ENCODE measurements at regions not wholly inside any gene's neighbourhood (a gene's known extent, or its start where the extent isn't known, plus 50 kb on each side); places are given as distances from the start of the nearest gene placed in this dataset.

DNA sequence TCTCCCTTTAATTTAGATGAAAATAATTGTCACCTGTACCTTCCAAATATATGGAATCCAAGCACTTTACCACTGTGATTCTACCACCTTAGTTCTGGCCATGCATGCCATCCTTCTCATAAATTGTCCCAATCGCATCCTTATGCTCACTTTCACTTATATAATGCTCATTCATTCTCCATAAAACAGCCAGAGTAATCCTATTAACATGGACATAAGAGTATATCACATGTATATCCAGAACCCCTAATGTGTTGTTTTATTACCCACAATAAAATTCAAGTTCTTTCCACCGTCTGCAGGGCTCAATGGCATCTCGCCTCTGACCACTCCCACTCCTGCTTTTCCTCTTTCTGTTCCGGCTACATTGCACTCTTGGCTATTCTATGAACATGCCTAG is 597.5 kb upstream of the MIR17HG start:
- no peak for DNase-seq (ENCODE audit: low read depth)

DNA sequence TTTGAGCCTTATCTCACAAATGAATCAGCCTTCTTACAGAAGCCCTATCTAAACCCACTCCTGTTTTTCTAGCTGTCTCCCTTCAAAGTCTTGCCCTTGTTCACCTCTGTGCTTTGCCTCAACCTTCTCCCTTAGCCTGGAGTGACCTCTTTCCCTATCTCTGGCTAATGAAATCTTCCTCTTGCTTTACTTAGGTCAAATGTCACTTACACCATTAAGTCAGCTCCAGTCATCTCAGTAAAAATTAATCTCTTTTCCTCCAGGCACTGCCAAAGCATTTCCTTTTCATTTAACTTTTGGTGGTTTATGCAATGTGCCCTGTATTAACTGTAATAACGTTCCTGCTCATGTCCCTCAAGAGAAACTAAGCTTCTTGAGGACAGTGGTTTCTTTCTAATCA is 596.5 kb upstream of the MIR17HG start:
- no peak for DNase-seq (ENCODE audit: low read depth)

DNA sequence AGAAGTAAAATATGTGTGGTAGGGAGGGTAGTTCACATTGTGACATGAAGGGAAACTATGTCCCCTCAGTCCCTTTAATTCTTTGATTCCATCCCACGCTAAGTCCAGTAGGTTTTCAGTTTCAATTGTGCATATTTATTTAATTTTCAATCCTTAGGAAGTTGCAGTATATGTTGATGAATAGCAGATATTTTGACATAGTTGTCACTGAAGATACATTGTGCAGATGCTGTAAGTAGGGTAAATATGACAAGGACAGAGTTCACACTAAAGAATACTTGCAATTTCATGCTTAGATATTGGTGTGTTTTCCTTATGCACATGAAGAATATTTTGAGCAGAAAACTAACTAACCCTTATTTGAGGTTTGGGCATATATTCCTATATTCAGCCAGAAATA is 595.4 kb upstream of the MIR17HG start:
- no peak for DNase-seq (ENCODE audit: low read depth)

DNA sequence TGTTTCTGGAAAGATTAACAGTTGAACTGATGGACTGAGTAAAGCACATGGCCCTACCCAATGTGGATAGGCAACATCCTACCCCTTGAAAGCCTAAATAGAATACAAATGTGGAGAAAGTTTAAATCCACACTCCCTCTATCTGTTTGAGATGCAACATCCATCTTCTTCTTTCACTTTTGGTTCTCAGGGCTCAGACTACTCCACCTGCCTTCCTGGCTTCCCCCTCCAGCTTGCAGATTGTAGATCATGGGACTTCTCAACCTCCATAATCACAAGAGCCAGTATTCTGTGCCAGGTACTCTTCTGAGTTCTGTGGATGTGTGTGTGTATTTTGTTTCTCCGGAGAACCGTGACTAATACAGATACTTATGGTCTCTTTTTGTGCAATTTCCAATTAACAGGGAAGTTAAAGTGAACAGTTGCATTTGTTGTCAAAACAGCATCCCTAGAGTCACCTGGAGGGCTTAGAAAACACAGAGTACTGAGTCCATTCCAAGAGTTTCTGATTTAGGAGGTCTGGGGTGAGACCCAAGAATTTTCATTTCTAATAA is 590.3 kb upstream of the MIR17HG start:
- no peak for DNase-seq (ENCODE audit: low read depth)

DNA sequence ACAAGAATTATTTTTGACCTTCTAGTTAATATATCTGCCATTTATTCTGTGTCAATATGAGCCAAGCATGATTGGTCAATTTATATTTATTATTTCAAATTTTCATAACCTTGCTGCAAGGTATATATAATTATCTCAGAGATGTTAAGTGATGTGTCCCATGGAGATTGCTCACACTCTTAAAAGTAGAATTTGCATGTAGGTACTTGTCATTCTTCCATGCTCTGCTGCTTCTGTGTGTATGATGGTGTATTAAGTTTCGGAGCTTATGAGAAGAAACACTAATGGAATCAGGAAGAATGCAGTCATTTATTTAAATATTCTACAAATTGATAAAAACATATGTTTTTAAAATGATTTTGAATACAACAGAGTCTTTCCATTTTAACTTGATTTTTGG is 586.8 kb upstream of the MIR17HG start:
- DNase-seq (ENCODE audit: low read depth): no peak

DNA sequence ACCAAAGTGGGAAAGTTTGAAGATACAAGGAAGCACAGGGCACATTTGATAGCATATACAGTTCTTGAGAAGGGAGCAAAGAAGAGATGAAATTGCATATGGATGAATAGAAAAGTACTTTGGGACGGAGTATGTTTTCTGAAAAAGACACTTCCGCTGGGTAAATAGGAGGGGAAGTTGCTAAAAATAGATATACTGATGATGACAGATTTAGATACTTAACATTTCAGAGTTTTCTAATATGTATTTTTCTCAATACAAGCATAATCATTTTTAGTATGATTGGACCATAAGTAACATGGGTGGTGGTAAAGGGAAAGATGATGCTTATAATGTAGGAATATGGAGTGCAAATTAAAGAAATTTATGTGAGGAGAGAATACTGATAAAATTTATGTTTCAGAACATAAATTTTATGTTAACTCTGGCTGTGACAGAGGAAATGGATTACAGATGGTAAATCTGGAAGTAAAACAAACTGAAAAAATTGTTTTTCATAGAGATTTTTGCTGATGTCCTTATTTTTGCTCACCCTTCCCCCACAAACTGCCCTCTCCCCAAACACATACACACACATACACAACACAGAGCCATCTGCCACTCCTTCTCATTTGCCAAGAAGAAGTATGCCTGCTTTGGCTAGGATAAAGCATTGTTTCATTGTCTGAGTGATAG is 583.9 kb upstream of the MIR17HG start:
- DNase-seq (ENCODE audit: low read depth): no peak

DNA sequence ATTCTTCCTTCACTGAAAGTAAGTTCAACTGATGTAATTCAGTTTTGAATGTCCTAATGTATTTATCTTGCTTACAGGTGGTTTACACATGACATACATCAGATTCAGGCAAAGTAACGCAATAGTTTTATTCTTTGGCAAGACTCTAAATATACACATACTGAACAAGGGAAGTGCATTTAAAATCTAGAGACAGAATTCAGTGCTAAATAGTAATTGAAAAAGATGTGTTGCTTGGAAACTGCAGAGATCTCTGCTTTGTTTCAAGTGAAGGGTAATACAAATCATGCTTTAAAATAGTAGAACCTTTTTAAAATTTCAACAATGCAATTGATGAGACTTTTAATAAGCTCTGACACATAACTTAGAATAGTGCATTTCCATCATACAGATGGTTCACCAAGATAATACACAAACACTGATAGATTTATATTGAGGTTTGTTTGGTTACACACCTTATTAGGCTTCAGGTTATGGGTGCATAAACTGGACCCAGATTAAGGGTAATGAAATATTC is 581.0 kb upstream of the MIR17HG start:
- no peak for DNase-seq (ENCODE audit: low read depth)

DNA sequence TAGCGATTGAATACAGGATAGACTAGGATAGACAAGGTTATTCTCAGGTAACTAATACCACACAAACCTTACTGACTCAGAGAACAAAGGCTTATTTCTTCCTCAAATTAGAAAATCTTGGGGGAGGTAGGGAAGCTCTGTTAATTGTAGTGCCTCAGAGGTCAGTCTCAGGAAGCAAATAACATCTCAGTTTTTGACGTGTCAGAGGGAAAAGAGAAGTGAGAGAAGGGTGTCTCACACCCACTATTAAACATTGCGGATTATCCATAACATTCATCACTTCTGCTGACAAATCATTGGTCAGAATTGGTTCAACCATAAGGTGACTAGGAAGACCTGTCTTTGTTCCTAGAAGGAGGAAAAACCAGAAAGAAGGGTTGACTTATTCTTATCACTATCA is 579.4 kb upstream of the MIR17HG start:
- DNase-seq (ENCODE audit: low read depth): no peak

DNA sequence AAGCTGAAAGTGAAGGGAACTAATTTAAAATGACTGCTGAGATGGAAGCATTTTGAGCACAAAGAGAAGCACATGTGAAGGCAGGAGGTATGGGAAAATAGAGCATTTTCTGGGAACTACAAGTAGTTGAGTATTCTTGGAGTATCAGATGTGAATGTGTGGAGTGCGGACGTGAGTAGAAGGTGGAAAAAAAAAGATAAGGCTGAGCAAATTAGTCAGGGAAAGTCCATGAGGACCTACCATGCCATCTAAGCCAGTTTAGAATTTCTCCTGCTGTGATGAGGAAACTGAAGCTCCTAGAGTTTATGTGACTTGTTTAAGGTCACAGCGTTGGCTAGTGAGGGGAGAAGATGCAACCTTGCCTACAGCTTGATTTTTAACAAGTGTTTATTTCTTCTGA is 578.1 kb upstream of the MIR17HG start:
- no peak for DNase-seq (ENCODE audit: low read depth)

DNA sequence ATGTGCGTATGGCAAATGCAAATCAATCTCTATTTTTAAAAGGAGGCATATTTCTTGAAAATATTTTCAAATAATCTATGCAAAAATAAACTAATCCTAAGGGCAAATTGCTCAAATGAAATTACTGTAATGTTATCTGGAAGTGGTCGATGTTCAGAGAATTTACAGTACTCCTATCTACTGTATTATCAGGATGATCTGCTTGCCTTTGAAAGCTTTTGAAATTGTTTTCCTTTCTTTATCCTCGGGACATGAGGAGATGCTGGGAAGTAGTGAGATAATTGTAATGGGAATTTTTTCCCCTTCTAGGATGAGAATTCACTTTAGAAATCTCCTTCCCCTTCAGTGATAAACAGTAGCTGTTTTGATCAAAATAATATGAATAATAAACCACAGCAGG is 577.2 kb upstream of the MIR17HG start:
- no peak for DNase-seq (ENCODE audit: low read depth)

DNA sequence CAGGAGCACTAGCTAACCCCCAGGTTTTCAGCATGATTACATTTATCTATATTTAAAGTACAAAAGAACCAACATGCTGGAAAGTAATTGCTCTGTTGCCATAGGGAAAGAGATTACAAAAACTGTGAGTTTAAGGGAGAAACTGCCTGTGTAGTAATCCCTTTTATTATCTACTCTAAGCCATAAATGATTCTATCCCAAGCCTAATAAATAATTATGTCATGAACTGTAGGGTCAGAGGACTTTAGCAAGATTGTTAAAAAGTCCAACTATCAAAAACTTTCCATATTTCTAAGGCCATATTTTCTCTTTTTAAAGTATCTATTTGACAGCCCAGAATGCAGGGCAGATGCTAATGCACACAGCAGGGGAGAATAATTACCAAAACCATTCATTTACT is 573.8 kb upstream of the MIR17HG start:
- DNase-seq (ENCODE audit: low read depth): no peak

DNA sequence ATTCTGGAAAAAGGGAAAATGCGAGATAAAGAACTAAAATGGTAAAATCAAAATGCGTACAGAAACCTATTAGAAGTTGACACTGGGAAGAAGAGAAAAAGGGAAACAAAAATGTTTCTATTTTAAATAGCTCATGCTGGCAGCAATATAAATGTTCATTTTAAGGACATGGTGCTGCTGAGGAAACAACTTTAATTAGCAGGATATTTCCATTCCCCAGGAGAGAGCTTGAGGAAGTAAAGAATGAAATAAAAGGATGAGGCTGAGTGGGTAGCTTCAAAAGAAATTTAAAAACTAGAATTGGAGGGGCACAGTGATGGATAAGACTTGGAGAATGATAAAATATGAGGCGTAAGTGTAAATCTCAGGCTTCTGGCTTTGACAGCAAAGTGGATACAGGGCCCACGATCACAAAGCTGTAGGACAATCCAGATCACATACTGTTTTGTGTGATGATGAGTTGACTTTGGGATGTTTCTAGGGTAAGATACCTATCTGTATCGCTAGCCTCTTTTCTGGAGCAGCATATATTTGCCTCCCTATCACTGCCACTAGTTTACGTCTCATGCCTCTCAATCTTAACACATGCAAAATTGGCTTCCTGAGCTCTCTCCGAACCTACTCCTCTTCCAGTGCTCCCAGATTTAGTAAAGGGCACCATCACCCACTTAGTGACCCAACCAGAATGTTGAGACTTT is 571.3 kb upstream of the MIR17HG start:
- DNase-seq (ENCODE audit: low read depth): no peak

DNA sequence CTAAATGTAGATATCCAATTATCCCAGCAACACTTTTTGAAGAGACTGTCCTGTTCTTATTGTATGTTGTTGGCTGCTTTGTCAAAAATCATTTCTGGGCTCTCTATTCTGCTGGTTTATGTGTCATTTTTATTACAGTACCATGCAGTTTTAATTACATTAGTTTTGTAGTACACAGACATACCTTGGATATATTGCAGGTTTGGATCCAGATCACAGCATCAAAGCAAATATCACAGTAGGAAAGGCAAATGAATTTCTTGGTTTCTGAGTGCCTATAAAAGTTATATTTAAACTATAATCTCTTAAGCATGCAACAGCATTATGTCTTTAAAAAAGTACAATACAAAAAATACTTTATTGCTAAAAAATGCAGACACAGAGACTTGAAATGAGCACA is 564.2 kb upstream of the MIR17HG start:
- DNase-seq (ENCODE audit: low read depth): no peak

DNA sequence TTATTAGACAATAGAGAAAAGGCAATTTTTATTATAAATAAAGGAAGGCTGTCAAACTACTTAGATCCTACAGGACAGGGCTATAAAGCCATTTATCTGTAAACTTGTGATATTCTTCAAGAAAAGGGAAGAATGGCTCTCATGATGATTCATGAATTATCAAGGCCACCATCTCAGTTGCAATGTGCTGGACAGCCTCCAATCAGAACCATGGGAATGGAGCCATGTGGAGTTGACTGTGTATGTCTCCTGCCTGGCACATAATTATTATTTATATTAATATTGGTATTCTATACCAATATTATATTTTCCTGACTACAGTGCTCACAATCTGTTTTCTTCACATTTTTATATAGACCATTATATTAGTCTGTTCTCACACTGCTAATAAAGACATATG is 560.5 kb upstream of the MIR17HG start:
- DNase-seq (ENCODE audit: low read depth): no peak

DNA sequence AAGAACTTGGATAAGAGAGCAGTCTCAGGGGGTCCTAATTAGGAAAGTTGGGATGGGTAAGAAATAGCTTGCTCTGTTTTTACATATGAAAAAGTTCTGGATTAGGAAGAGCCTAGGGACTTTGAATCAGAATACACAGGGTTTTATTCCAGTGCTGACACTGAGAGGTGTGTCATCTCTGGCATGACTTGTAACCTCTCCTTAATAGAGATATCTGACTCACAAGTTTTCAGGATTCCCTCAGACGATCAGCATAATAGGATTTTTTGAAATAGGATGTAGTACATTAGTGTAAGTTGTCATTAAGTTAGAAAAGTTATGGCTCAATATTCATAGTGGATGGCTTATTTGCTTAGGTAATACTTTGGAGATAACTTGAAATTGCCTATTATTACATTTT is 555.2 kb upstream of the MIR17HG start:
- no peak for DNase-seq (ENCODE audit: low read depth)

DNA sequence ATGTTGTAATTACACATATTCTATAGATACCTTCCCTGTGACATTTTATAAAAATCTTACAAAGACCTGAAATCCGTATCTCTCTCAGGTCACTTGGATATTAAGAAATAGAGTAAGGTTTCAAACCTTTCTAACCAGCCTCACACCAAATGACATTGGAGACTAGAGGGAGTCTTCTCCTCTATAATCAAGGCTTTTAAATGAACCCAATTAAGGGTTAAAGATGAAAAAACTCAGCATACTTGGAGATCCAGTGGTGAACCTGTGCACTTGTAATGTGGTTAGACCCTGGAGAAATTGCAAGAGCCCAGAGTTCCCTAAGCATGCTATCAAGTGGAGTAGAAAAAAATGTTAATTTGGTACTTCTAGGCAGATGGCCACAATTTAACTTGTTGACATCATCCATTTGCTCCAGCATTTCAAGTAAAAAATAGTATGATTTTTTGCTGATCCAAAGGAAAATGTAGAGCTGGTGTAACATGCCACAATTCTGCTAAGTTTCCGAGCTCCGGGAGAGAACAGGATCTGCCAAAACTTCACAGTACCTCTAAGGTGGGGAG is 554.1 kb upstream of the MIR17HG start:
- no peak for DNase-seq (ENCODE audit: low read depth)

DNA sequence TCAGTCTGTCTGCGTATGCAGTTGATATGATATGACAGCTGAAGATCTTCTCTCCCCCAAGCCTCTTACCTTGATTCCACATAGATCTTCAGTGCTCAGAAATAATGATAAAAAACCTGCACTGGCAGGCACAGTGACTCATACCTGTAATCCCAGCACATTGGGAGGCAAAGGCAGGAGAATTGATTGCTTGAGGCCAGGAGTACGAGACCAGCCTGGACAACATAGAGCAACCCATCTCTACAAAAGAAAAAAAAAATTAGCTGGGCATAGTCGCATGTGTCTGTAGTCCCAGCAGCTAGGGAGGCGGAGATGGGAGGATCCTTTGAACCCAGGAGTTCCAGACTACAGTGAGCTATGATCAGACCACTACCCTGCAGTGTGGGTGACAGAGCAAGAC is 551.0 kb upstream of the MIR17HG start:
- no peak for DNase-seq (ENCODE audit: low read depth)

DNA sequence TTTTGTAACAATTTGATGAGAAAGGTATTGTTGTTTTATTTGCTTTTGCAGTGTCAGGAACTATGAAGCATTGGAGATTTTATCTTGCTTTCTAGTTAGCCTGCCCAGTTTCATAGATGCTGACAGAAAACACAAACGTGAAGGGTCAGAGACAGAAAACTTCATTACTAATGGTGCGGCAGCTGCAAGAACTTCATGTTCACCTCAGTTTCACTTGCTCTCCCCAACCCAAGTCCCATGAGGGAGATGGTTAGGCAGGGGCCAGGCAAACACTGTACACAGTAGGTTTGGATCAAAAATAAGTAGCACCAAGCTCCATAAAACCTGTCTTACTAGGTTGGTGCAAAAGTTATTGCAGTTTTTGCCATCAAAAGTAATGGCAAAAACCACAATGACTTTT is 550.2 kb upstream of the MIR17HG start:
- DNase-seq (ENCODE audit: low read depth): no peak

DNA sequence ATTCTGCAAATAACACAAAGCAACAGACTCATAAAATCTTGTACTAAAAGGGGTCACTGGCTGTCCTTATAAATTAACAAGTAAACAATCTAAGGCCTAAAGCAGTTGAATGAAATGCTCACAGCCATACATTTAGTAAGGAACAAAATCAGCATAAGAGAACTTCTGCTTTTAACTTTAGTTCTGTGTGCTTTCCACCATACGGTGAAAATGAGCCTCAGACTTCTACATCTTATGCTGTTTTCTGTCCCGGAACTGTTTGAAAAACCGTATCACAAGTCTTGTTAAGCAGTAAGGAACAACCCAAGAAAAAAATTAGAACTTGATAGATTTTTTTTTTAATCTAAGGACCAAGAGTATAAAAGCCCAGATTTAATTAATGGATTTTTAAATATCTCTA is 549.1 kb upstream of the MIR17HG start:
- DNase-seq (ENCODE audit: low read depth): no peak

DNA sequence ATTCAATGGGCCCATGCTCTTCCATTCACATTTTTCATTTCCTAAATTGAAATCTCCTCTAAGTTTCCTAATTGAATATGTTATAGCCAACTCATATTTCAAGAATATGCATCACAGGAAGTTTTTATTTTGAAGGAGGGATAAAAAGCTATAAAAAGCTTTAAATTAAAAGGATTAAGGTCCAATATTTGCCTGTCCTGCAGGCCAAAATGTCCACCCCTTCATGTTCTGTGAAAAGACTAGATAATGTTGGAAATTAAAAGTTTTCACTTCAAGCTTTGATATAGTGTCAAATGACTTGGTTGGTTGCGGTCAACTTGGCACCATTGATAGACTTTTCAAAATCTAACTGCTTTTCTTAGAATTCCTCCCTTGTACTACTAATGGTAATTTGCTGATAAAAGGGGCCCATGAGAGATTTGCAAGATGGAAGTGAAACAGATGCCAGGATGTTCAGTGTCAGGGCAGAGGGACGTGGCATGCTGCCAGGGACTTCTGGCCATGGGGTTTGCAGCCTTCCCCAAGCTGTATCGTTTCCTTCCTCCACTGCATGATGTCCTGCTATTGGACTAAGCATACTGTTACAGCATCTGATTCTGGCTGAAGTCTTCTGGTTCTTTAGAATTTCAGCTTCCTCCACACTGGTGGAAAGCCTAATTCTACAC is 547.3 kb upstream of the MIR17HG start:
- DNase-seq (ENCODE audit: low read depth): no peak

DNA sequence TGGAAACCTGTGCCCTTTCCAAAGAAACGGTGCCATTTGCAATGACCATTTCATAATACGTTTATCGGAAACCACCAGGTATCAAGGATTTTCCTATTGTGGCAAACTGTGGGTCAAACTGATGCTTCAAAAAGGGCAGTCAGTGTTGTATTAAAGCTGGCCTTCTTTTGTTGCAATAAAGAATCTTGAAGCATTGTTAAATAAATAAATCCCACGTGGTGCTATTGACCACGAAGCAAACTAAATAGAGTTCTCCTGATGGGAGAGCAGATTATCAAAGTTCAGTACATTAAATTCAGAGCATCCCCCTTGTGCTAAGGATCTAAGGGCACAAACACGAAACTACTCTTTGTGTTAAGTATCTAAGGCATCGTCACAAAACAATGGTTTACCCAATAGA is 545.9 kb upstream of the MIR17HG start:
- no peak for DNase-seq (ENCODE audit: low read depth)

DNA sequence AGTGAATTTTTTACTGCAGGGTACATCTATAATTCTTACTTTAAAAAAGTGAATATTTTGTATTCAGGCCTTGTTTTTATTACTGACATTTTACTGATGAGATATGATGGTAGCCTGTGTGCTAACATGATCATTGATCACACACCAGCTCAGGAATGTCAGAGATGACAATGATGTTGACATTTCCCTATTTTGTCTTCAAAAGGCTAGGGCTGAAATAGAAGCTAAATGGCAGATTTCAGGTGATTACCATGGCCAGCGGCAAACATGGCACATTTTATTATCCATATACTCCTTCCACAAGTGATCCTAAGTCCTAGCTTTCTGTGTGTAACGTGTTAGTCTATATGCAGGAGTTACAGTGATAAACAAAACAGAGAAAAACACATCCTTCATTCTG is 544.3 kb upstream of the MIR17HG start:
- DNase-seq (ENCODE audit: low read depth): no peak

All from GM04503 (cell line).